ENCODE measurements at regions not wholly inside any gene's neighbourhood (a gene's known extent, or its start where the extent isn't known, plus 50 kb on each side); places are given as distances from the start of the nearest gene placed in this dataset.

DNA sequence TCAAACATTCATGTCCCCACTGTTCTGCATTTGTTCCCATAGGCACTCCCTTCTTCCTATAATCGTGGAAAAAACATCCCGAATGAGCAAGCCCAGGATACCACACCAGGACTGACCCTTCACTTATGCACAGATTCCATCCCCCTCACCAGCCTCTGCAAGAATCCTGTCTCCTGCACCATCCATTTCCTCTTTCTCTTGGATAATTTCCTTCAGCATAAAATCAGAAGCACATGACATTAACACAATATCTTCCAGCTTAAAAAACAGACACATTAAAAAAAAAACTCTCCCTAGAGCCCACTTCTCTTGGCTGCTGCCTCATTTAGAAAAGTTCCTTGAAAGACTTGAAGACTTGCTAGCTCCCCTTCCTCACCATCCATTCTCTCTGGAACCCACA, 120.9 kb upstream of the CPSF6 start:
- H3K4me1 ChIP-seq (ENCODE audit: control insufficient read depth in 5 of 5, insufficient read depth in 5 of 5, low read length in 5 of 5) = peaks cover 0 to 5% (median 0%) of the 10 kb centered on the region in 5 donors
- H3K36me3 ChIP-seq (ENCODE audit: control insufficient read depth in 4 of 4, insufficient read depth in 4 of 4, low read length in 4 of 4) = no peaks in the 10 kb centered on the region
- no peak overlapping the region for H3K4me3 ChIP-seq
- H3K27ac ChIP-seq (ENCODE audit: low read depth in 1 of 2, low read length in 1 of 2) = no peak overlapping the region
- peaks cover 0 to 2% (median 0%) of the 10 kb centered on the region in 4 donors for H3K9me3 ChIP-seq (ENCODE audit: control insufficient read depth in 4 of 4, insufficient read depth in 3 of 4, low read length in 3 of 4)
- no peaks in the 10 kb centered on the region for H3K27me3 ChIP-seq (ENCODE audit: control insufficient read depth in 3 of 3, insufficient read depth in 3 of 3, low read length in 2 of 3)
- 58 to 86% methylated on average over 2 of the region's 2 CpGs for WGBS, 2 donors
- TF ChIP-seq, protein P1, sequence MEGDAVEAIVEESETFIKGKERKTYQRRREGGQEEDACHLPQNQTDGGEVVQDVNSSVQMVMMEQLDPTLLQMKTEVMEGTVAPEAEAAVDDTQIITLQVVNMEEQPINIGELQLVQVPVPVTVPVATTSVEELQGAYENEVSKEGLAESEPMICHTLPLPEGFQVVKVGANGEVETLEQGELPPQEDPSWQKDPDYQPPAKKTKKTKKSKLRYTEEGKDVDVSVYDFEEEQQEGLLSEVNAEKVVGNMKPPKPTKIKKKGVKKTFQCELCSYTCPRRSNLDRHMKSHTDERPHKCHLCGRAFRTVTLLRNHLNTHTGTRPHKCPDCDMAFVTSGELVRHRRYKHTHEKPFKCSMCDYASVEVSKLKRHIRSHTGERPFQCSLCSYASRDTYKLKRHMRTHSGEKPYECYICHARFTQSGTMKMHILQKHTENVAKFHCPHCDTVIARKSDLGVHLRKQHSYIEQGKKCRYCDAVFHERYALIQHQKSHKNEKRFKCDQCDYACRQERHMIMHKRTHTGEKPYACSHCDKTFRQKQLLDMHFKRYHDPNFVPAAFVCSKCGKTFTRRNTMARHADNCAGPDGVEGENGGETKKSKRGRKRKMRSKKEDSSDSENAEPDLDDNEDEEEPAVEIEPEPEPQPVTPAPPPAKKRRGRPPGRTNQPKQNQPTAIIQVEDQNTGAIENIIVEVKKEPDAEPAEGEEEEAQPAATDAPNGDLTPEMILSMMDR (IDR thresholded peaks at IDR 0.05; ENCODE audit: control extremely low read depth, extremely low read depth) = no peak
- H3K9ac ChIP-seq (ENCODE audit: insufficient read depth in 1 of 2, low read length in 2 of 2) = no peak overlapping the region
- ATAC-seq (ENCODE audit: insufficient read depth, low FRiP score) = no peak
- no peak for DNase-seq

DNA sequence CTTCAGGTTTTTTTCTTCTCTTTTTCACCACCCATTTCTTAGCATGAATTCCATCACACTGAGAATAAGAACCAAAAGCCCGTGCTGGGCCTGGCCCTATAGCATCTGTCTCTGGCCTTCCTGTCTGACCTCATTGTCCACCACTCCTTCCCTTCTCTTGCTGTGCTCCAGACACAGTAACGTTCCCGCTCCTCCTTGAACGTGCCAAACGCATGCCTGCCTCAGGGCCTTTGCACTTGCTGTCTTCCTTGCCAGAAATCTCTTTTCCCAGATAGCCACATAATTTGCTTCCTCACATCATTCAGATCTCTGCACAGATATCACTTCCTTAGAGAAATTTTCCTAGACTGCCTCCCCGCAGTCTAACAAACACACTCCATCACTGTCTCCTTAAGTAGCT, 119.6 kb upstream of the CPSF6 start:
- TF ChIP-seq, protein P1 (IDR thresholded peaks at IDR 0.05; ENCODE audit: control extremely low read depth, extremely low read depth) = no peak
- H3K4me1 ChIP-seq (ENCODE audit: control insufficient read depth in 5 of 5, insufficient read depth in 5 of 5, low read length in 5 of 5) = peaks cover 0 to 11% (median 0%) of the 10 kb centered on the region in 5 donors
- H3K27me3 ChIP-seq (ENCODE audit: control insufficient read depth in 3 of 3, insufficient read depth in 3 of 3, low read length in 2 of 3) = no peaks in the 10 kb centered on the region
- no peak overlapping the region for H3K9ac ChIP-seq (ENCODE audit: insufficient read depth in 1 of 2, low read length in 2 of 2)
- no peak for ATAC-seq (ENCODE audit: insufficient read depth, low FRiP score)
- H3K4me3 ChIP-seq = no peak overlapping the region
- no peaks in the 10 kb centered on the region for H3K36me3 ChIP-seq (ENCODE audit: control insufficient read depth in 4 of 4, insufficient read depth in 4 of 4, low read length in 4 of 4)
- 74 to 88% methylated on average over 6 of the region's 6 CpGs for whole genome bisulfite sequencing, 2 donors
- DNase-seq = no peak
- no peak overlapping the region for H3K27ac ChIP-seq (ENCODE audit: low read depth in 1 of 2, low read length in 1 of 2)
- H3K9me3 ChIP-seq (ENCODE audit: control insufficient read depth in 4 of 4, insufficient read depth in 3 of 4, low read length in 3 of 4) = peaks cover 0 to 2% (median 0%) of the 10 kb centered on the region in 4 donors

DNA sequence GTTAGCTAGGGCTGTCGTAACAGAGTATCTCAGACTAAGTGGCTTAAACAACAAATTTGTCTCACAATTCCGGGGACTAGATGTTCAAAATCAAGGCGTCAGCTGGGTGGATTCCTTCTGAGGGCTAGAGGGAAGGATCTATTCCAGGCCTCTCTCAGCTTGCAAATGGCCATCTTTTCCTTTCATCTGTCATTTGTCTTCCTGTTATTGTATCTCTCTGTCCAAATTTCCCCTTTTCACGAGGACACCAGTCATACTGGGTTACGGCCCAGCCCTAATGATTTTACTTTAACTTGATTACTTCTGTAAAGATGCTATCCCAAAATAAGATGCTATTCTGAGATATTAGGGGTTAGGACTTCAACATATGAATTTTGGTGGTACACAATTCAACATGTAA, 119.0 kb upstream of the CPSF6 start:
- Histone ChIP-seq H3K36me3 (ENCODE audit: control insufficient read depth in 4 of 4, insufficient read depth in 4 of 4, low read length in 4 of 4) (no peaks in the 10 kb centered on the region), H3K4me1 (ENCODE audit: control insufficient read depth in 5 of 5, insufficient read depth in 5 of 5, low read length in 5 of 5) (peaks cover 0 to 12% (median 0%) of the 10 kb centered on the region in 5 donors), H3K9me3 (ENCODE audit: control insufficient read depth in 4 of 4, insufficient read depth in 3 of 4, low read length in 3 of 4) (peaks cover 0 to 2% (median 0%) of the 10 kb centered on the region in 4 donors), H3K9ac (ENCODE audit: insufficient read depth in 1 of 2, low read length in 2 of 2) (no peak overlapping the region), H3K27me3 (ENCODE audit: control insufficient read depth in 3 of 3, insufficient read depth in 3 of 3, low read length in 2 of 3) (no peaks in the 10 kb centered on the region), H3K4me3 (no peak overlapping the region), H3K27ac (ENCODE audit: low read depth in 1 of 2, low read length in 1 of 2) (no peak overlapping the region)
- ATAC-seq (ENCODE audit: insufficient read depth, low FRiP score) (no peak), DNase-seq (no peak)
- 50 to 51% methylated on average over 5 of the region's 5 CpGs for WGBS, 2 donors
- TF ChIP-seq, protein P1 (IDR thresholded peaks at IDR 0.05; ENCODE audit: control extremely low read depth, extremely low read depth) = no peak

DNA sequence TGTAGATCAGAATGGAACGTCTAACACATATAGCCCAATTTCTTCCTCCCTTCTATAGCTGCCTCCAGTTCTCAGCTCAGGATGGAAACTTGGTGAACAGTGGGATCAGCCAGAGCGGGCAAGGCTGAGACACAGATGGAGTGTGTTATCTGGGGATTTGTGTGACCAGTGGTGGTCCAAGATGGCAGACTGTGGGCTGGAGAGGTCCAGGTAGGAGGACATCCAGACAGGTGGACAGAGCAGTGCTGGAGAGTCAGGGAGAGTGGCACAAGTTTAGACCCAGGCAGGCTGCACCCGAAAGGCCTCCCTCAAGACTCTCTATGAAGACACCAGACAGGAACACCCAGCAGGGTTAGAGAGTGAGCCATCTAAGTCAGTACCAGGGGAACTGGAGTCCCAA, 116.1 kb upstream of the CPSF6 start:
- Histone ChIP-seq H3K27ac (ENCODE audit: low read depth in 1 of 2, low read length in 1 of 2) (peak overlapping the region in 1 of 2 donors; percentile 62), H3K9ac (ENCODE audit: insufficient read depth in 1 of 2, low read length in 2 of 2) (no peak overlapping the region), H3K36me3 (ENCODE audit: control insufficient read depth in 4 of 4, insufficient read depth in 4 of 4, low read length in 4 of 4) (no peaks in the 10 kb centered on the region), H3K27me3 (ENCODE audit: control insufficient read depth in 3 of 3, insufficient read depth in 3 of 3, low read length in 2 of 3) (no peaks in the 10 kb centered on the region), H3K4me1 (ENCODE audit: control insufficient read depth in 5 of 5, insufficient read depth in 5 of 5, low read length in 5 of 5) (peaks cover 0 to 20% (median 0%) of the 10 kb centered on the region in 5 donors), H3K9me3 (ENCODE audit: control insufficient read depth in 4 of 4, insufficient read depth in 3 of 4, low read length in 3 of 4) (peaks cover 0 to 2% (median 0%) of the 10 kb centered on the region in 4 donors), H3K4me3 (no peak overlapping the region)
- TF ChIP-seq, protein P1 (IDR thresholded peaks at IDR 0.05; ENCODE audit: control extremely low read depth, extremely low read depth) = no peak
- WGBS, 2 donors = 87 to 94% methylated on average over 3 of the region's 3 CpGs
- ATAC-seq (ENCODE audit: insufficient read depth, low FRiP score) (peak; percentile 4), DNase-seq (no peak)
